NCI-H1417 treated with DMSO at 0.1 percent for 48 hours (cell line): ENCODE measurements at regions not wholly inside any gene's neighbourhood (a gene's known extent, or its start where the extent isn't known, plus 50 kb on each side); places are given as distances from the start of the nearest gene placed in this dataset.

Experiments
- DNase-seq: peaks from one replicate; lab custom pipeline; 2025; lab: John Stamatoyannopoulos, UW

DNA sequence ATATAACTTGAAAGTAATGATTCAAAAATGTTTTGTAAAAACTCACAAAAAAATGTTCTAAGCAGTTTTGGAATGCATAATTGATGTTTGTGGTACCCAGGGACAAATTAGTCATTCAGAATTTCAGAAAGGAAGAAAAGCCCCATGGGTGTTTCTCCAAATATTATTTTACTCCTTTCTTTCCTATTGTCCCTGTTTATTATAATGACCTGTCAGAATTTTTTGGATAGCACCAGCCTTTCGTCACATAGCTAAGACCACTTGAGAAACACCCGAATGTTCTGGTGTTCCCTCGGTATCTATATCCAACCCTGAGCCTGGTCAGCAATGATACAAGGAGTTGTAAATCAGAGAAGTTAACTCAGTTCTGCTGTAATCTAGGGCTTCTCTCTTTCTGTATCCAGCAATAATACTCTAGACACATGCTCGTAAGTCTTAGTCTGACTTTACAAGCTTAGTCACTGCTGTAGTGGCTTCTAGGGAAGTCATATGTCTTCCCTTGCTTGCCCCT, 64.8 kb upstream of the MEOX2 start:
- no peak for DNase-seq

DNA sequence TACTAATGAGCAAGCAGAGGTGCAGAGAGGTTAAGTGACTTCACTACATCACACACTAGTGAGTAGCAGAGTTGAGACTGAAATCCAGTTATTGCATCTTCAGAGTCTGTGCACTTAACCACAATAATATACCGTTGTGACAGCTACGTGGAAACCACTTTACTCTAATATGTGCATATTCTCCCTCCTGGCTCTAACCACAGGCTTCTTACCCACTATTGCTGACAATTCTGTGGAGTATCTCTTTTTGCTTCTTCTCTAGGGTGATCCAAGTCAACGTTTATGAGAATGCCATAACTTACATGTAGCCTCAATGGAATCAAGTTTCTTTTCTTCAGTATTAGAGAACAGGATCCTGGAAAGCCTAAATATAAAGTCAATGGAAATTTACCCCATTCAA, 64.2 kb upstream of the MEOX2 start:
- DNase-seq: no peak

DNA sequence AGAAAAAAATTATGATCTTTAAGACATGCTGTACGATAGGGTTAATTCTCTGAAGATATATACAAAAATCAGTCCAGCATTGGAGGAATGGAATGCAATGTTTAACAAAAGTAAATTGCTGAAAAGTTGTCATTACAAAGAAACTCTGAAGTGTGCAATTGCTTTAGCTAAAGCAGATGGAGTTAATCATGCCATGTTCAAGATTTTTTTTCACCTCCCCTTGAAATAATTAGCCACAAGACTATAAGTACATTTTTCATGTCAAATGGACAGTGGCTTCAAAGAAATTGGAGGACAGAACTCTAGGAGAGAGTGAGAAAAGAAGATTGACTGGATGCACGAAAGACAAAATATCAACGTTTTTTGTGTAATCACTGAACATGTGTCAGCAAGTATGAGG, 63.1 kb upstream of the MEOX2 start:
- DNase-seq: no peak

DNA sequence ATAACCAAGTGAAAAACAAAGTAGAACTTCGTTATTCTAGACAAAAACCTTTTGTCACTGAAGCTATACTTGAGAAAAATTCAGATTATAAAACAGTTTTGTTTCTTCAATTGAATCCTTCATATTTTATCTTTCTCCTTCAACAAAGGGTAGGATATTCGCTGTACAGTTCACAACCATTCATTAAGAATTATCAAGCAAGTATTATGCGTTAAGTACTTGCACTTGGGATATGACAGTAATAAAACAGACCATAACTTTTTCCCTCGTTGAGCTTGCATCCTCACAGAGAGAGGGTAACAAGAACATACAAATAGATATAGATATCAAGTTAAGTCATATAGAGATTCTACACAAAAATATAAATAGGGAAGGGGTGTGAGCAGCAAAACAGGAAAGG, 61.2 kb upstream of the MEOX2 start:
- DNase-seq: no peak

- DNase-seq: no peak
Observed at GRCh38 chr7:15747301-15747700, 60.8 kb upstream of the MEOX2 start.

DNA sequence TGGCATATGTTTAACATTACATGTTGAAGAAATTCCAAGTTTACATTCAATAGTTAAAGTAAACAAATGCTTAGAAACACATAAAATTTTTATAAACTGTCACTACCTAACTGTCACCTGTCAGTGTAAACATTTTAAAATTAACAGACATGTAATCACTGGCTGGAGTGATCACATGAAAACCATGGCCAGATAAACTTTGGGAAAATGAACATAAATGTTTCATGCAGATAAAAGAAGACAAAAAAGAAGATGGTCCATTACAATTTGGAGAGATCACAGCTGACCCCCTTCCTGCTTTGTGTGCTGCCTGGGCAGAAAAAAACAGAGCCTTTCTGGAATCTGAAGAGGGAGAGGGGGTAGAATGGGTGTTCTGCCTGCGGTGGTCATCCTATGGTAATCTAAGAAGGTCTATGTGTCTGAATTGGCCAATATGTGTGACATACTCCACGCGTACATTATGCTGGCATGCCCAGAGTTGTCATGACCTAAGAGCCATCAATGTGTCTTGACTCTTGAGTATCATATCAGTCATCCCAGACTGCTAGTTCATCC, 57.5 kb upstream of the MEOX2 start:
- no peak for DNase-seq

DNA sequence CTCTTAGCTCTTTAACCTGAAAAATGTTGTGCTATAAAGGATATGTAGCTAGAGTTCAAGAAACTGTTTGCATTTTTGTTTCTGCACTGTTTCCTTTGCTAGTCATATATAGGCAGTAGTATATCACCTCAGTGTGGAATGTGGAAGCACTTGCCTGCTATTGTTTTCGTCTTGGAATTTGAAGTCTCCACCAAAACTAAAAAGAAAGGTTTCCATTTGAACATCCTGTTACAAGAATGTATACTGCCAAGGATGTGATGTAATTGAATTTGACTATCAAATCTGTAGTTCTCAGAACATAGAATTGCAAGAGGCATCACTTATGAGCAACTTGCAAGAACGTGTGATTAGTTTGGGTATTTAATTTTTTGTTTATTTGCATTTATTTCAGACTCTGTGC, 51.1 kb upstream of the MEOX2 start:
- no peak for DNase-seq
